Activated CD4-positive, CD25-positive, alpha-beta regulatory T cell treated with anti-CD3 and anti-CD28 coated beads, Interleukin-2, amount 50 U/mL, for 16 hours (primary cell): ENCODE measurements at regions not wholly inside any gene's neighbourhood (a gene's known extent, or its start where the extent isn't known, plus 50 kb on each side); places are given as distances from the start of the nearest gene placed in this dataset.
"Not testable (repeated sequence)": the region's sequence is repeated elsewhere in the genome, so short reads cannot be mapped to it uniquely, and the experiment has no call there.

Experiments
- DNase-seq: peaks from one replicate; pipeline ENCODE4 v3.0.0-alpha.2; 2020; ENCODE audit warnings: low read depth, low spot score

GRCh38 chr12:107144441-107144840, 51.1 kb upstream of the CRY1 start:
- DNase-seq = no peak

- DNase-seq = no peak
Observed at GRCh38 chr12:107144990-107145389, 51.6 kb upstream of the CRY1 start.

GRCh38 chr12:107145397-107145796, 52.0 kb upstream of the CRY1 start:
- DNase-seq = no peak

GRCh38 chr12:107148107-107148506, 54.8 kb upstream of the CRY1 start:
- DNase-seq = no peak

DNA sequence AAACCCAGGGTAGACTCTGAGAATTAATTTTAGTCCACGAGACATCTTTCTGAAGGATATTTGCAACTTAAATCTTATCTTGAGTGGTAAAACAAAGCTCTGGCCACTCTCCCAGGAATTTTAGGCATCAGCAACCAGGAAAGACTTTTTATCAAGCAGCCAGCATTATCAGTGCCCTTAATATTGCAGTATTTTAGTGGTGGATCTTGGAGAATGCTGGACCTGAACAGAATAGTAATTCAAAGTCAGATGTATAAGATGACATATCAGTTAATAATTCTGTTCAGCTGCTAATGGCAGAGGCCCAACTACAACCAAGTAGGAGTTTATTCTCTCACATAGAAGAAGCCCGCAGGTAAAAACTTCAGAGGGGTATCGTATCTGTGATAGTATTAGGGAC, 59.0 kb upstream of the CRY1 start:
- DNase-seq = no peak

GRCh38 chr12:107159384-107159900, 66.1 kb upstream of the CRY1 start:
- no peak for DNase-seq

- no peak for DNase-seq
Observed at GRCh38 chr12:107163413-107163812, 70.1 kb upstream of the CRY1 start.

DNA sequence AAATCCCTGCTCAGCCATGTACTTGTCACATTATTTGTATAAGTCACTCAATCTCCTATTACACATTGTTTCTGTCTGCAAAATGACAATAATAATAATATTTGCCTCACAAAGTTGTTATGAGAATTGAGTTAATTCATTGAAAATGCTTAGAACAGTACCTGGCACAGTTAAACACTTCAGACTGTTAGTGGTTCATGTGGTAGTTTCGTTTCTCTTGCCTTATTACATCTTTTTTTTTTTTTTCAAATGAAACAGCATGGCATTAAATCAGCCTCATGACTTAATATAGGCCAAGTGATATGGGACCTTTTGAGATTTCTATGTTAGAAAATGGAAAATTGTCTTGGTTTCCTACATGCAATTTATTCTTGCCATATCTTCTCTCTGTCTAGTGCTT, 71.0 kb upstream of the CRY1 start:
- no peak for DNase-seq

DNA sequence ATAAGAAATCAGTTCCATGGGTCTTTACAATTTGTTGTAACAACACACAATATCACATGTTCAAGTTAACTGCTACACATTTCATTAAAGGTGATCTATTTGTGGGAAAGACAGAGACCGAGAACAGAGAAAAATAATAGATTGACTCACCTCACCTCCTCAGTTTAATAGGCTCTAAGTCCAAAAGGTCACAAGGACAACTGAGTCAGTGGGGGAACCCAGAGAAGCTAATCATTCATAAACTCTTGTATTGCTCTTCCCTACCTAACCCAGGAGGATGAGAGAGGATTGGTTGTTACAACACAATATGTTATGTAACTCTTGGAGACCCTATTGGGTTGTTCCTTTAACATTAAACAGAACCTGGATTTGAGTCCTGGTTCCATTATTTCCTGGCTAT, 72.2 kb upstream of the CRY1 start:
- no peak for DNase-seq

- no peak for DNase-seq
Observed at GRCh38 chr12:107167756-107168155, 74.4 kb upstream of the CRY1 start.

GRCh38 chr12:107169200-107169599, 75.9 kb upstream of the CRY1 start:
- no peak for DNase-seq

GRCh38 chr12:107178776-107179175, 85.4 kb upstream of the CRY1 start:
- no peak for DNase-seq

DNA sequence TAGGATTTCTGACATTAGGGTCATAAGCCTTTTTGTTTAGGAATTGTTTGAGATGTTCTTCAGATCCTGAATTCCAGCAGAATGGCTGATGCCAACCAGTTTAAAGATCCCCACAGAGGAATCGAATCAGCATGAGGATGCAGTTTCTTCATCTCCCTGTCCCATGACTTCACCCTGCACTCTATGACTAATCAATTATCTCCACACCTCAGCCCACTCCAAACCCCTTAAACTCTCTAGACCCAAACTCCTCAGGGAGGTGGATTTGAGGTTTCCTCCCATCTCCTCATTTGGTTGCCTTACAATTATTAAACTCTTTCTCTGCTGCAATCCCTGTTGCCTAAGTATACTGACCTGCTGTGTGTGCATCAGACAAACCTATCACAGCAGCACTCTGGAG, 86.5 kb upstream of the CRY1 start:
- no peak for DNase-seq

- no peak for DNase-seq
Observed at GRCh38 chr12:107180272-107180671, 86.9 kb upstream of the CRY1 start.

DNA sequence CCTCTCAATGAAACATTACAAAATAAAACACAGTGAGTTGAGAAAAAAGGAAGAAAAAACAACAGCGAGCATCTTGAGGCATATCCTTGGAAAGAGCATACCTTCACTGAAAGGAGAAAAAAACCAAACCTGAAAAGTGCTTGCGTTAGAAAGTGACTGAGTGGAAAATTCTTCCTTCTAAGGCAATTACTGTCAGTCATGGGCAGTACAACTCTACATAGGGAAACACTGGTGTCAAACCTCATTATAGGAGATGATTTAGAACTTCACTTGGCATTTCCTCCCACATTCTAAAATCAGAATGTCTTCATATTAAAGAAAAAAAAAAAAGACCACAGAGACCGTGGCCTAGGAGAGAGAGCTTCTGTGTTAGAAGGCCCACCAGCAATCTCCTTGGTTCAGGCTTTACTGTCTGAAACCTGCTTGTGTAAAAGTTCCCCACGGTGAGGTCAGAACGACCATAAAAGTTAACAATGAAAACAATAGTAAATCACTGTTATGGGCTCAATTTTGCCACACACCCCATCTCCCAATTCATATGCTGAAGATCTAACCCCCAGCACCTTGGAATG, 91.1 kb upstream of the CRY1 start:
- DNase-seq = no peak

DNA sequence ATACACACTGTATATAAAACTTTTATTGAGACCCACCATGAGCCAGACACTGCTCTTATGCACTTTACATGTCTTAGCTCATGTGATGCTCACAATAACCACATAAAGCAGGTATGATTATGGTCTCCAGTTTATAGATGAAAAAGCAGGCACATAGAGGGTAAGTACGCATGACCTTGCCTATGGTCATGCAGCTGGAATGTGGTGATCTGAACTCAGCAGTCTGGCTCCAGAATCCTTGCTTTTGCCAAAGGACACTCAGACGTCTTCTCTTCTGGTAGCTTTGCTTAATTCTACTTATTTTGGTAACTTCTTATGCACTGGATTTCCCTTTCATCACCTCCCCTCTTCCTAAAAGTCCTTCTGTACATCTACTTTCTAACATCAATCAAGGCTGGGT, 103.3 kb upstream of the CRY1 start:
- no peak for DNase-seq

- DNase-seq = no peak
Observed at GRCh38 chr12:107200394-107200793, 107.0 kb upstream of the CRY1 start.

DNA sequence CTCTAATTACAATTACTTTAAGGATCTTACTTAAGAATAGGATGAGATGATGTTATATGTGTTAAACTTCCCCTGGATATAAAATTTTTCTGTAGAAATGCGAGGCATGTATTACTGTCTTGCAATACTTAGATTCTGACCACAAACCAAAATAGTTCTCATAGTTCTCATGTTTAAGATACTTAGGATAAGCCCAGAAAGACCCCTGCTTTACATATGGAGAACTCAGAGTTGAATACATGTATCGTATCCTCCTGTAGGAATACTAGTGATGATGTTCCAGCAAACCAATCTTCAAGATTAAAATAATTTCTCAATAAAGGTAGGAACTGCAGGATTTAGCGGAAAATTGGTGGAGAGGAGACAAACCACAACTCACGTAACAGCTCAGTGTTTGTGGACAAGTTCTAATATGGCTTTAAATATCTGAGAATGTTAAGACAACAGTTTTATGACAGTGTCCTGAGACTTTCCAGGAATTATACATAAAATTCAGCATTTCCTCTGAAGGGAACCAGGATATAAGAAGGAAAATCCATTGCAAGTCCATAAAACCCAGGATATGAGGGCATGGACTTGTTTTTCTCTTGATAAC, 114.7 kb upstream of the CRY1 start:
- no peak for DNase-seq

GRCh38 chr12:107209700-107210099, 116.4 kb upstream of the CRY1 start:
- DNase-seq = not testable (repeated sequence)

DNA sequence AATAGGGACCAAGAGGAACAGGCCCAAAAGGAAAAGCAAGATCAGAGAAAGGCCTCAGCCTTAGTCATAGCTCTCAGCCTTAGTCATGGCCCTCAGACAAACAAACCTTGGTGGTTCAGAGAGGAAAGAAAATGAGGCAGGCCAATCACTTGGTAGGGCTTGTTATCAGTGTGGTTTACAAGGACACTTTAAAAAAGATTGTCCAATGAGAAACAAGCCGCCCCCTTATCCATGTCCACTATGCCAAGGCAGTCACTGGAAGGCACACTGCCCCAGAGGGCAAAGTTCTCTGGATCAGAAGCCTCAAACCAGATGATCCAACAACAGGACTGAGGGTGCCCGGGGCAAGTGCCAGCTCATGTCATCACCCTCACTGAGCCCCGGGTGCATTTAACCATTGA, 121.0 kb upstream of the CRY1 start:
- not testable (repeated sequence) for DNase-seq

DNA sequence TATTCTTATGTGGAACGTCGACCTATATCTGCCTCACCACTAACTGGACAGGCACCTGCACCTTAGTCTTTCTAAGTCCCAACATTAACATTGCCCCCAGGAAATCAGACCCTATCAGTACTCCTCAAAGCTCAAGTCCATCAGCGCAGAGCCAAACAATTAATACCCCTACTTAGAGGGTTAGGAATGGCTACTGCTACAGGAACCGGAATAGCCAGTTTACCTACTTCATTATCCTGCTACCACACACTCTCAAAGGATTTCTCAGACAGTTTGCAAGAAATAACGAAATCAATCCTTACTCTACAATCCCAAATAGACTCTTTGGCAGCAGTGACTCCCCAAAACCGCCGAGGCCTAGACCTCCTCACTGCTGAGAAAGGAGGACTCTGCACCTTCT, 123.1 kb upstream of the CRY1 start:
- DNase-seq = not testable (repeated sequence)

DNA sequence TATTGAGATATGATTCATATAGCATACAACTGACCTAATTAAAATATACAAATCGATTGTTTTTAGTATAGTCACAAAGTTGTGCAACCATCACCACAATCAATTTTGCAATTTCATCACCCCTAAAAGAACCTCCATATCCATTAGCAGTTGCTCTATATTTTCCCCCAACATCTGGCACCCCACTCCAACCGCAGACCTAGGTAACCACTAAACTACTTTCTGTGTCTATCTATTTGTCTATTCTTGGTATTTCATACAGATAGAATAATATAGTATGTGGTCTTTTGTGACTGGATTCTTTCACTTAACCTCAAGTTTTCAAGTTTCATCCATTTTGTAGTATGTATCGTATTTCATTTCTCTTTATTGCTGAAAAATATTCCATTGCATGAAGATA, 126.0 kb upstream of the CRY1 start:
- no peak for DNase-seq

GRCh38 chr12:107221913-107222312, 128.6 kb upstream of the CRY1 start:
- no peak for DNase-seq

- DNase-seq = no peak
Observed at GRCh38 chr12:107223821-107224220, 130.5 kb upstream of the CRY1 start.
